ENCODE measurements at regions not wholly inside any gene's neighbourhood (a gene's known extent, or its start where the extent isn't known, plus 50 kb on each side); places are given as distances from the start of the nearest gene placed in this dataset.

- CTCF ChIA-PET = no interaction called here
- TF ChIP-seq MAX (IDR thresholded peaks at IDR 0.05; ENCODE audit: insufficient read depth, insufficient read length) (no peak), EZH2 (IDR thresholded peaks at IDR 0.05; ENCODE audit: borderline replicate concordance, low read depth, low read length, severe bottlenecking) (no peak), MYC (IDR thresholded peaks at IDR 0.05; ENCODE audit: low read depth, low read length) (no peak), JUN (IDR thresholded peaks at IDR 0.05; ENCODE audit: borderline replicate concordance, insufficient read depth, insufficient read length, low read depth) (no peak), POLR2A (IDR thresholded peaks at IDR 0.05; ENCODE audit: low read depth, low read length) (no peak), FOS (IDR thresholded peaks at IDR 0.05; ENCODE audit: borderline replicate concordance, insufficient read depth, low read length) (no peak), GATA2 (IDR thresholded peaks at IDR 0.05; ENCODE audit: insufficient read depth, insufficient read length, low read depth, low read length) (no peak), CTCF (IDR thresholded peaks at IDR 0.05; ENCODE audit: extremely low read depth in 1 of 2, insufficient read depth in 1 of 2, low read depth in 1 of 2, low read length in 2 of 2) (no peak), POLR2AphosphoS5 (IDR thresholded peaks at IDR 0.05; ENCODE audit: insufficient read depth, low read depth, low read length) (no peak)
- Histone ChIP-seq H3K27ac (ENCODE audit: insufficient read depth, low read depth, low read length) (no peak overlapping the region), H3K4me3 (replicated peaks in 1 of 3; ENCODE audit: insufficient read depth in 1 of 3, low read depth in 1 of 3, low read length in 3 of 3) (no peak overlapping the region), H3K4me1 (ENCODE audit: control insufficient read depth, extremely low read depth, insufficient read depth, low read length) (no peaks in the 10 kb centered on the region), H3K9me3 (replicated peaks; ENCODE audit: control insufficient read depth, insufficient read depth, low read length) (no peaks in the 10 kb centered on the region), H2AFZ (ENCODE audit: low read depth, low read length) (no peak overlapping the region), H4K20me1 (replicated peaks; ENCODE audit: control insufficient read depth, extremely low read depth, insufficient read depth, low read length) (no peaks in the 10 kb centered on the region), H3K36me3 (ENCODE audit: control insufficient read depth in 2 of 2, extremely low read depth in 1 of 2, insufficient read depth in 2 of 2, low read length in 2 of 2) (no peaks in the 10 kb centered on the region), H3K9me1 (replicated peaks; ENCODE audit: control insufficient read depth, extremely low read depth, insufficient read depth, low read length) (no peaks in the 10 kb centered on the region), H3K4me2 (ENCODE audit: insufficient read depth, low read length) (no peak overlapping the region), H3K9ac (replicated peaks; ENCODE audit: extremely low read depth, insufficient read depth, low read length) (no peak overlapping the region), H3K79me2 (ENCODE audit: control insufficient read depth, insufficient read depth, low read length) (no peaks in the 10 kb centered on the region), H3K27me3 (ENCODE audit: control insufficient read depth in 2 of 2, insufficient read depth in 2 of 2, low read length in 2 of 2) (no peaks in the 10 kb centered on the region)
- dilution Hi-C loops (cut with MboI; ENCODE audit: extremely low pct_ligation_motif_present, low sequenced_read_pairs) = no loop called here
- no peak for FAIRE-seq
- no peak for DNase-seq (ENCODE audit: low read depth, low spot score)
- intact Hi-C loops (cut with micrococcal nuclease) = no loop called here
- no TSS peak for BruUV-seq (replicated peaks)
- POLR2A ChIA-PET = no interaction called here
These were observed 99.5 kb upstream of the API5 start for GRCh38 chr11:43212279-43212678.

Data from endothelial cell of umbilical vein (primary cell).